GM23338 (cell line): ENCODE measurements at regions not wholly inside any gene's neighbourhood (a gene's known extent, or its start where the extent isn't known, plus 50 kb on each side); places are given as distances from the start of the nearest gene placed in this dataset.

Experiments used
- CREB1 ChIP-seq: fragments of 250-450 bp; sonication (Bioruptor Pico); IDR thresholded peaks from 2 replicates; pipeline ENCODE4 v1.5.0; 2020; ENCODE audit warnings: low read depth, mild to moderate bottlenecking, moderate library complexity
- CTCF ChIP-seq, 2 experiments: fragments of 200-600 bp in 1 of 2; sonication (generic) in 1 of 2; conservative IDR thresholded peaks; 2 replicates each; pipeline versions ENCODE4 v1.5.1 to v1.6.1; 2016 to 2017; ENCODE audit warnings: antibody characterized with exemption in 2 of 2, low read depth in 2 of 2, mild to moderate bottlenecking in 2 of 2, moderate library complexity in 1 of 2
- ETS1 ChIP-seq: IDR thresholded peaks from 2 replicates; pipeline ENCODE4 v1.6.1; 2016; ENCODE audit warnings: antibody characterized with exemption
- EZH2 ChIP-seq: fragments of 200-600 bp; sonication (generic); IDR thresholded peaks from one replicate; pipeline ENCODE4 v1.8.0; 2017; ENCODE audit warnings: antibody characterized with exemption, mild to moderate bottlenecking, low read depth; ENCODE audit not compliant: unreplicated experiment
- EZH2phosphoT487 ChIP-seq: fragments of 200-600 bp; sonication (generic); IDR thresholded peaks from one replicate; pipeline ENCODE4 v1.8.1; 2018; ENCODE audit warnings: antibody characterized with exemption; ENCODE audit not compliant: unreplicated experiment
- JUNB ChIP-seq: IDR thresholded peaks from one replicate; pipeline ENCODE4 v1.6.1; 2016; ENCODE audit warnings: antibody characterized with exemption; ENCODE audit not compliant: unreplicated experiment
- POLR2AphosphoS5 ChIP-seq: IDR thresholded peaks from 2 replicates; pipeline ENCODE4 v1.6.1; 2016; ENCODE audit warnings: antibody characterized with exemption, low read depth
- REST ChIP-seq: IDR thresholded peaks from one replicate; pipeline ENCODE4 v1.6.1; 2018; ENCODE audit warnings: antibody characterized with exemption; ENCODE audit not compliant: unreplicated experiment
- STAT1 ChIP-seq: IDR thresholded peaks from one replicate; pipeline ENCODE4 v1.6.1; 2016; ENCODE audit warnings: antibody characterized with exemption; ENCODE audit not compliant: unreplicated experiment
- ZNF114 ChIP-seq: fragments of 250-450 bp; sonication (Bioruptor Pico); IDR thresholded peaks from 2 replicates; pipeline ENCODE4 v1.5.0; 2020; ENCODE audit warnings: mild to moderate bottlenecking, moderate library complexity

GRCh38 chr1:17992800-17993199 is 114.8 kb upstream of the IGSF21 start:
- TF ChIP-seq CTCF (conservative IDR thresholded peaks at IDR 0.05; ENCODE audit: low read depth in 2 of 2), result no peak
- no peak for TF ChIP-seq EZH2phosphoT487
- no peak for TF ChIP-seq REST
- TF ChIP-seq POLR2AphosphoS5, result no peak
- TF ChIP-seq EZH2, result no peak
- no peak for TF ChIP-seq JUNB
- TF ChIP-seq CREB1 (CRISPR knock-in tag), result no peak
- TF ChIP-seq ETS1, result no peak
- TF ChIP-seq ZNF114 (CRISPR knock-in tag), result no peak
- TF ChIP-seq STAT1, result no peak
